NCI-H524 treated with DMSO at 0.1 percent for 48 hours (cell line): ENCODE measurements at regions not wholly inside any gene's neighbourhood (a gene's known extent, or its start where the extent isn't known, plus 50 kb on each side); places are given as distances from the start of the nearest gene placed in this dataset.

Experiments
- DNase-seq: peaks from one replicate; lab custom pipeline; 2025; lab: John Stamatoyannopoulos, UW

- DNase-seq: no peak
Measured at GRCh38 chr4:121226362-121226761, 62.2 kb upstream of the TNIP3 start.

GRCh38 chr4:121221608-121222007, 57.5 kb upstream of the TNIP3 start:
- no peak for DNase-seq

- DNase-seq: no peak
Measured at GRCh38 chr4:121221201-121221600, 57.1 kb upstream of the TNIP3 start.

GRCh38 chr4:121220698-121221097, 56.6 kb upstream of the TNIP3 start:
- no peak for DNase-seq

- no peak for DNase-seq
Measured at GRCh38 chr4:121219227-121219626, 55.1 kb upstream of the TNIP3 start.

GRCh38 chr4:121217351-121217750, 53.2 kb upstream of the TNIP3 start:
- DNase-seq: no peak

- no peak for DNase-seq
Measured at GRCh38 chr4:121216461-121216860, 52.3 kb upstream of the TNIP3 start.

- no peak for DNase-seq
Measured at GRCh38 chr4:121213940-121214339, 49.8 kb upstream of the TNIP3 start.
